GM18502 (cell line): ENCODE measurements at regions not wholly inside any gene's neighbourhood (a gene's known extent, or its start where the extent isn't known, plus 50 kb on each side); places are given as distances from the start of the nearest gene placed in this dataset.
"Not testable (repeated sequence)": the region's sequence is repeated elsewhere in the genome, so short reads cannot be mapped to it uniquely, and the experiment has no call there.

Experiments used
- ATAC-seq: cut with Tn5 transposase; IDR thresholded peaks from one replicate; pipeline ENCODE4 v1.9.1; 2021; ENCODE audit warnings: mild to moderate bottlenecking; ENCODE audit not compliant: unreplicated experiment, poor library complexity

GRCh38 chr5:142542078-142542477 is 143.8 kb downstream of the FGF1 start:
- no peak for ATAC-seq

- no peak for ATAC-seq
These were observed 144.9 kb downstream of the FGF1 start for GRCh38 chr5:142540922-142541422.

- ATAC-seq, result no peak
These were observed 146.6 kb downstream of the FGF1 start for GRCh38 chr5:142539154-142539740.

GRCh38 chr5:142537938-142538337 is 148.0 kb downstream of the FGF1 start:
- ATAC-seq, result no peak

- ATAC-seq, result no peak
These were observed 153.1 kb downstream of the FGF1 start for GRCh38 chr5:142532781-142533176.

- ATAC-seq, result no peak
These were observed 153.7 kb downstream of the FGF1 start for GRCh38 chr5:142531977-142532780.

- no peak for ATAC-seq
These were observed 155.0 kb downstream of the FGF1 start for GRCh38 chr5:142530904-142531303.

GRCh38 chr5:142529626-142530278 is 156.1 kb downstream of the FGF1 start:
- ATAC-seq, result no peak

GRCh38 chr5:142527664-142528295 is 158.1 kb downstream of the FGF1 start:
- ATAC-seq, result no peak

GRCh38 chr5:142527234-142527633 is 158.7 kb downstream of the FGF1 start:
- ATAC-seq, result no peak

GRCh38 chr5:142522983-142523382 is 162.9 kb downstream of the FGF1 start:
- ATAC-seq, result no peak

- no peak for ATAC-seq
These were observed 164.2 kb downstream of the FGF1 start for GRCh38 chr5:142521706-142522105.

- no peak for ATAC-seq
These were observed 165.0 kb downstream of the FGF1 start for GRCh38 chr5:142520885-142521284.

GRCh38 chr5:142519913-142520312 is 166.0 kb downstream of the FGF1 start:
- ATAC-seq, result not testable (repeated sequence)

GRCh38 chr5:142517840-142518239 is 168.1 kb downstream of the FGF1 start:
- ATAC-seq, result no peak

- no peak for ATAC-seq
These were observed 169.2 kb downstream of the FGF1 start for GRCh38 chr5:142516732-142517131.

GRCh38 chr5:142515036-142515435 is 170.9 kb downstream of the FGF1 start:
- no peak for ATAC-seq

GRCh38 chr5:142514196-142514595 is 171.7 kb downstream of the FGF1 start:
- no peak for ATAC-seq

- ATAC-seq, result no peak
These were observed 173.5 kb downstream of the FGF1 start for GRCh38 chr5:142512043-142513042.

GRCh38 chr5:142511358-142511757 is 174.5 kb downstream of the FGF1 start:
- no peak for ATAC-seq
